ENCODE measurements at regions not wholly inside any gene's neighbourhood (a gene's known extent, or its start where the extent isn't known, plus 50 kb on each side); places are given as distances from the start of the nearest gene placed in this dataset.
"Not testable (repeated sequence)": the region's sequence is repeated elsewhere in the genome, so short reads cannot be mapped to it uniquely, and the experiment has no call there.

GRCh38 chr10:63077800-63078199 is 55.3 kb upstream of the NRBF2 start:
- no peak overlapping the region for H3K27ac ChIP-seq
- no peak overlapping the region for H3K4me3 ChIP-seq

GRCh38 chr10:63072951-63073350 is 60.2 kb upstream of the NRBF2 start:
- no peak overlapping the region for H3K4me3 ChIP-seq
- H3K27ac ChIP-seq = peak overlapping the region in 9 of 21 experiments; percentile 1 to 73 (median 24)

- H3K27ac ChIP-seq = peak overlapping the region in 6 of 21 experiments; percentile 22 to 58 (median 42)
- no peak overlapping the region for H3K4me3 ChIP-seq
These were observed 62.0 kb upstream of the NRBF2 start for GRCh38 chr10:63071145-63071544.

GRCh38 chr10:63069318-63069717 is 63.8 kb upstream of the NRBF2 start:
- H3K4me3 ChIP-seq = no peak overlapping the region
- H3K27ac ChIP-seq = no peak overlapping the region

GRCh38 chr10:63068246-63068645 is 64.9 kb upstream of the NRBF2 start:
- Histone ChIP-seq H3K27ac (no peak overlapping the region), H3K4me3 (no peak overlapping the region)

- no peak overlapping the region for H3K27ac ChIP-seq
- H3K4me3 ChIP-seq = no peak overlapping the region
These were observed 66.5 kb upstream of the NRBF2 start for GRCh38 chr10:63066606-63067005.

GRCh38 chr10:63064706-63065105 is 68.4 kb upstream of the NRBF2 start:
- no peak overlapping the region for H3K4me3 ChIP-seq
- peak overlapping the region in 1 of 21 experiments; percentile 33 for H3K27ac ChIP-seq

- no peak overlapping the region for H3K27ac ChIP-seq
- H3K4me3 ChIP-seq = no peak overlapping the region
These were observed 74.9 kb upstream of the NRBF2 start for GRCh38 chr10:63058236-63058635.

GRCh38 chr10:63057509-63057908 is 75.6 kb upstream of the NRBF2 start:
- Histone ChIP-seq H3K27ac (no peak overlapping the region), H3K4me3 (no peak overlapping the region)

GRCh38 chr10:63055705-63056104 is 77.4 kb upstream of the NRBF2 start:
- Histone ChIP-seq H3K4me3 (no peak overlapping the region), H3K27ac (peak overlapping the region in 1 of 21 experiments; percentile 22)

GRCh38 chr10:63054889-63055611 is 78.1 kb upstream of the NRBF2 start:
- peak overlapping the region in 1 of 21 experiments; percentile 16 for H3K27ac ChIP-seq
- H3K4me3 ChIP-seq = no peak overlapping the region

GRCh38 chr10:63052083-63052482 is 81.0 kb upstream of the NRBF2 start:
- no peak overlapping the region for H3K4me3 ChIP-seq
- no peak overlapping the region for H3K27ac ChIP-seq

- Histone ChIP-seq H3K27ac (no peak overlapping the region), H3K4me3 (no peak overlapping the region)
These were observed 90.9 kb upstream of the NRBF2 start for GRCh38 chr10:63042256-63042655.

- not testable (repeated sequence) for H3K27ac ChIP-seq
These were observed 99.4 kb upstream of the NRBF2 start for GRCh38 chr10:63033616-63034185.

GRCh38 chr10:63030536-63030935 is 102.6 kb upstream of the NRBF2 start:
- H3K4me3 ChIP-seq = no peak overlapping the region
- H3K27ac ChIP-seq = no peak overlapping the region

More at GRCh38 chr10:63033616-63034185, 99.4 kb upstream of the NRBF2 start:
- H3K4me3 ChIP-seq = not testable (repeated sequence)

- Histone ChIP-seq H3K27ac (no peak overlapping the region), H3K4me3 (no peak overlapping the region)
These were observed 105.6 kb upstream of the NRBF2 start for GRCh38 chr10:63027531-63027930.

- H3K27ac ChIP-seq = no peak overlapping the region
- no peak overlapping the region for H3K4me3 ChIP-seq
These were observed 111.9 kb upstream of the NRBF2 start for GRCh38 chr10:63021225-63021624.

- H3K4me3 ChIP-seq = no peak overlapping the region
- no peak overlapping the region for H3K27ac ChIP-seq
These were observed 119.4 kb upstream of the NRBF2 start for GRCh38 chr10:63013755-63014154.

- H3K27ac ChIP-seq = no peak overlapping the region
- no peak overlapping the region for H3K4me3 ChIP-seq
These were observed 120.5 kb upstream of the NRBF2 start for GRCh38 chr10:63012623-63013022.

- no peak overlapping the region for H3K27ac ChIP-seq
- no peak overlapping the region for H3K4me3 ChIP-seq
These were observed 122.9 kb upstream of the NRBF2 start for GRCh38 chr10:63010203-63010602.

GRCh38 chr10:63008491-63008890 is 124.6 kb upstream of the NRBF2 start:
- no peak overlapping the region for H3K27ac ChIP-seq
- H3K4me3 ChIP-seq = no peak overlapping the region

GRCh38 chr10:63007112-63007511 is 126.0 kb upstream of the NRBF2 start:
- Histone ChIP-seq H3K27ac (no peak overlapping the region), H3K4me3 (no peak overlapping the region)

Measured in skin epidermis (tissue), 12 donors.